Keratinocyte (primary cell): ENCODE measurements at regions not wholly inside any gene's neighbourhood (a gene's known extent, or its start where the extent isn't known, plus 50 kb on each side); places are given as distances from the start of the nearest gene placed in this dataset.

Source experiments
- CTCF ChIP-seq, 3 experiments: IDR thresholded peaks in 1 of 3; conservative IDR thresholded peaks in 1 of 3; optimal IDR thresholded peaks in 1 of 3; 2 replicates in 2 of 3; 3 replicates in 1 of 3; pipeline versions ENCODE3 to v1.5.1; 2011; ENCODE audit warnings: low read length in 3 of 3, mild to moderate bottlenecking in 3 of 3, moderate library complexity in 2 of 3, control low read depth in 1 of 3, inconsistent platforms in 1 of 3; ENCODE audit not compliant: insufficient read depth in 2 of 3; ENCODE audit errors: extremely low read depth in 1 of 3
- EZH2 ChIP-seq: IDR thresholded peaks from one replicate; pipeline ENCODE4 v1.6.1; 2012; ENCODE audit warnings: inconsistent platforms, mild to moderate bottlenecking, low read length, moderate library complexity

GRCh38 chr13:73828811-73829210, 305.4 kb downstream of the KLF12 start:
- TF ChIP-seq EZH2: no peak
- TF ChIP-seq CTCF (optimal IDR thresholded peaks at IDR 0.05 in 1 of 3, IDR thresholded peaks at IDR 0.05 in 1 of 3, conservative IDR thresholded peaks at IDR 0.05 in 1 of 3; ENCODE audit: extremely low read depth in 1 of 3, insufficient read depth in 2 of 3, low read length in 3 of 3): no peak
